Esophagus squamous epithelium (tissue), 5 donors: ENCODE measurements at regions not wholly inside any gene's neighbourhood (a gene's known extent, or its start where the extent isn't known, plus 50 kb on each side); places are given as distances from the start of the nearest gene placed in this dataset.

Experiments
- DNase-seq: peaks from one replicate; lab custom pipeline; 2025; lab: John Stamatoyannopoulos, UW
- H3K27ac ChIP-seq, 4 donors: fragments of 200-600 bp; sonication (generic); one replicate each; pipeline ENCODE4 v1.5.1; 2016 to 2019; ENCODE audit warnings: mild to moderate bottlenecking in 1 of 4
- H3K27me3 ChIP-seq, 4 donors: fragments of 200-600 bp; sonication (generic); 1 replicate in 3 of 4; 2 replicates in 1 of 4; pipeline versions ENCODE4 v1.5.1 to v1.6.0; 2017 to 2021; ENCODE audit warnings: antibody characterized with exemption in 1 of 4
- H3K36me3 ChIP-seq, 3 donors: fragments of 200-600 bp; sonication (generic); one replicate each; pipeline ENCODE4 v1.5.1; 2016 to 2019
- H3K4me1 ChIP-seq, 3 donors: fragments of 200-600 bp; sonication (generic); one replicate each; pipeline ENCODE4 v1.5.1; 2017 to 2019
- H3K4me3 ChIP-seq, 4 donors: fragments of 200-600 bp; sonication (generic); 1 replicate in 3 of 4; 2 replicates in 1 of 4; pipeline ENCODE4 v1.5.1; 2016 to 2019; ENCODE audit warnings: mild to moderate bottlenecking in 2 of 4, moderate library complexity in 1 of 4
- H3K9me3 ChIP-seq, 3 donors: fragments of 200-600 bp; sonication (generic); one replicate each; pipeline ENCODE4 v1.5.1; 2016 to 2019
- CTCF ChIP-seq, 6 experiments: fragments of 450-650 bp in 4 of 6; fragments of 200-600 bp in 2 of 6; sonication (generic) in 2 of 6; IDR thresholded peaks; one replicate each; pipeline ENCODE4 v1.5.1; 2016 to 2019; ENCODE audit warnings: antibody characterized with exemption in 6 of 6, mild to moderate bottlenecking in 4 of 6, moderate library complexity in 4 of 6
- POLR2A ChIP-seq, 4 donors: fragments of 450-650 bp; IDR thresholded peaks; one replicate each; pipeline ENCODE4 v1.6.1; 2017; ENCODE audit warnings: antibody characterized with exemption in 4 of 4, mild to moderate bottlenecking in 4 of 4, moderate library complexity in 3 of 4
- WGBS, 2 donors: methylation state at CpG; one replicate each; pipeline ENCODE4 v1.1.5; 2018; 5-methylcytosine and 5-hydroxymethylcytosine counted together
- intact Hi-C: fragments of 100-400 bp; cut with DNase I; formaldehyde crosslinking; loops from one replicate; pipeline ENCODE4 v1.15.0; 2022
- donor health status: DM: yes; HTN: yes; CAD: no.

DNA sequence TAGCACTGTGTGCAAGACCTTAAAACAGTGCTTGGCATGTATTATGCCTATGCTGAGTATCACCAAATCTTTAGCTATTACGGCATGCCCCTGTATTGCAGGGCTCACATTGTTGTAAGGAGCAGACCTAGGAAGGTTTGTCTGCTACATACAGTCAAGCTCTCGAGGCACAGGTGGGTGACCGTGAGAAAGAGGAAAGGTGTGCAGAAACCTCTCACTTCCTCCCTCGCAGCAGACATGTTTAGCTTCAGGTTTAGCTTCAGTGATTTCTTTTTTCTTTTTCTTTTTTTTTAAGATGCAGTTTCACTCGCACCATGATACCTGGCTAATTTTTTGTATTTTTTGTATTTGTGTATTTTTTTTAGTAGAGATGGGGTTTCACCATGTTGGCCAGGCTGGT is 275.8 kb upstream of the RIOK2 start:
- Histone ChIP-seq H3K9me3 (no peaks in the 10 kb centered on the region), H3K4me3 (no peak overlapping the region), H3K27ac (no peak overlapping the region), H3K36me3 (no peaks in the 10 kb centered on the region), H3K27me3 (no peaks in the 10 kb centered on the region), H3K4me1 (no peaks in the 10 kb centered on the region)
- no peak for DNase-seq
- 79 to 88% methylated on average over 5 of the region's 5 CpGs for WGBS, 2 donors
- intact Hi-C loops: no loop called here
- TF ChIP-seq POLR2A (IDR thresholded peaks at IDR 0.05) (no peak), CTCF (IDR thresholded peaks at IDR 0.05) (no peak)

DNA sequence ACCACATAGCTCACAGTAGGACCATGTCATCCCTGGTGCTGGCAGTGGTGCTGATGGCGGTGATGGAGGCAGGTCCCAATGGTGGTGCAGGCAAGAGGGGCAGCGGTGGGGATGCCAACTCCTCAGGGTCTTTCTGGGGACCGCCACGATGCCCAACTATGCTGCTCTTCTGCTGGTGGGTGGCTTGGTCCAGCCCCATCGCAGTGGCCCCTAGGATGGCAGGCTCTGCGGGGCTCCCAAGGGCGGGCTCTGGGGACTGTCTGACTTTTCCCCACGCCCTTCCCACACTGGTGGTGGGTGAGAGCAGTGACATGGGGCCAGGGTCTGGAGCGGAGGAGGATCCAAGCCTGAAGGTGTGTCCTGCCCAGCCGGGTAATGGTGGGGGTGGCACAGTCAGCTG is 288.9 kb upstream of the RIOK2 start:
- H3K27ac ChIP-seq: no peak overlapping the region
- 93% methylated on average over 3 of the region's 10 CpGs; no CpG with 5 or more reads in 1 of the 2 donors for WGBS, 2 donors
- no peaks in the 10 kb centered on the region for H3K4me1 ChIP-seq
- H3K4me3 ChIP-seq: no peak overlapping the region
- TF ChIP-seq CTCF (IDR thresholded peaks at IDR 0.05): no peak
- no peak for TF ChIP-seq POLR2A (IDR thresholded peaks at IDR 0.05)
- DNase-seq: no peak
- peaks cover 0 to 19% (median 4%) of the 10 kb centered on the region in 3 donors for H3K9me3 ChIP-seq
- no peaks in the 10 kb centered on the region for H3K27me3 ChIP-seq
- intact Hi-C loops: no loop called here
- H3K36me3 ChIP-seq: no peaks in the 10 kb centered on the region

- Histone ChIP-seq H3K9me3 (no peaks in the 10 kb centered on the region), H3K36me3 (no peaks in the 10 kb centered on the region), H3K27ac (no peak overlapping the region), H3K4me3 (no peak overlapping the region), H3K27me3 (no peaks in the 10 kb centered on the region), H3K4me1 (no peaks in the 10 kb centered on the region)
- DNase-seq: no peak
- 89 to 97% methylated on average over 3 of the region's 3 CpGs for WGBS, 2 donors
- TF ChIP-seq CTCF (IDR thresholded peaks at IDR 0.05): no peak
- TF ChIP-seq POLR2A (IDR thresholded peaks at IDR 0.05): no peak
- intact Hi-C loops: no loop called here
These were observed 292.8 kb upstream of the RIOK2 start for GRCh38 chr5:97475847-97476246.

DNA sequence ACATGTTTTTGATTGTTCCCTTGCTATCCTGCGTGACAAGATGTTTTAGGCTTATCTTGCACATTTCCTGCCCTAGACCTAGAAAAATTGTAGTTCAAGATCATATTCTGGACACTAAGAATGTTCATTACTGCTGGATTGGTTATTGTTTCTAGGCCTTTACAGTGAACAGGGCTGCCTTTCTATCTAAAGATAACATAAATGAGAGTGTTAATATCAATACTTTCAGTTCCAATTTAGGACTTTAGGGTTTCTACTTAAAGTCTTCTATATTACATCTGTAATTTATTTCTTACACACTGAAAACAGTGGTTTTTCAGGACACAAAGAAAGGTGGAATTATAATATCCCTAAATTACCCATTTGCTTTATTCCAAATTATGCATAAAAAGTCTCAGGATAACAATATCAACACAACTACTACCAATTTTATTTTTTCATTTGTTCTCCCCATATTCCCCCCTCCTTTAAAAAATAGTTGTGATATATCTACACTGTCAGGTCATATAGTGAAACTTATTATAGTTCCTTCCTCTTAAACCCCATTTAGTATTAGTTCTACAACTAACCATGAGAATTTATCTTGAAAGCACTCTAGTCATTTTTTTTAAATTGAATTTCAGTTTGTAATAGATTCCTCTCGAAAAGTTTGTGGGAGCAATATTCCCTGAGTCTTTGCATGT is 293.9 kb upstream of the RIOK2 start:
- Histone ChIP-seq H3K27ac (no peak overlapping the region), H3K36me3 (no peaks in the 10 kb centered on the region), H3K9me3 (no peaks in the 10 kb centered on the region), H3K27me3 (no peaks in the 10 kb centered on the region), H3K4me1 (no peaks in the 10 kb centered on the region), H3K4me3 (no peak overlapping the region)
- intact Hi-C loops: no loop called here
- 54 to 74% methylated on average over 2 of the region's 2 CpGs for WGBS, 2 donors
- no peak for DNase-seq
- no peak for TF ChIP-seq POLR2A (IDR thresholded peaks at IDR 0.05)
- no peak for TF ChIP-seq CTCF (IDR thresholded peaks at IDR 0.05)

- Histone ChIP-seq H3K36me3 (no peaks in the 10 kb centered on the region), H3K27me3 (no peaks in the 10 kb centered on the region), H3K9me3 (no peaks in the 10 kb centered on the region), H3K27ac (no peak overlapping the region), H3K4me1 (no peaks in the 10 kb centered on the region), H3K4me3 (no peak overlapping the region)
- no peak for DNase-seq
- TF ChIP-seq CTCF (IDR thresholded peaks at IDR 0.05) (no peak), POLR2A (IDR thresholded peaks at IDR 0.05) (no peak)
- intact Hi-C loops: no loop called here
These were observed 295.4 kb upstream of the RIOK2 start for GRCh38 chr5:97478483-97478882.
